VCaP (cell line): ENCODE measurements at regions not wholly inside any gene's neighbourhood (a gene's known extent, or its start where the extent isn't known, plus 50 kb on each side); places are given as distances from the start of the nearest gene placed in this dataset.

ENCODE experiments used
- H3K27ac ChIP-seq: fragments of 450-650 bp; 2 replicates; pipeline ENCODE4 v1.5.1; 2017
- CTCF ChIP-seq: fragments of 450-650 bp; conservative IDR thresholded peaks from 2 replicates; pipeline ENCODE4 v1.5.1; 2017; ENCODE audit warnings: mild to moderate bottlenecking, moderate library complexity

DNA sequence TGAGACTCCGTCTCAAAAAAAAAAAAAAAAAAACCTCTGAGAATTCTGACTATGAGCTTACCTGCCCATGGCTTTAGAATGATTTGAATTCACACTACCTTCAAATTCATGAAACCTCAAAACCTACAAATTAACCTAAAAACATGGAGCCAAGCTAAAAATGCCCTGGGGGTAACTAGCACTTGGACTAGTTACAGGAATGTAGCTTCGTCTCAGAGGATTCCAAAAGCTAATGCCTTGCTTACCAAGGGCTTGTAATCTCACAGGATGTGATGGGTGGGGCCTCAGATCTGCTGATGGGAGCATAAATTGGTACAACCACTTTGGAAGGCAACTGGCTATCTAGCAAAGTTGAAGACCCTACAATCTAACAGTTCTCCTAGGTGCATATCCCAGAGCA is 79.4 kb upstream of the SPRY1 start:
- H3K27ac ChIP-seq: no peak overlapping the region
- no peak for TF ChIP-seq CTCF

GRCh38 chr4:123319639-123320038 is 77.0 kb upstream of the SPRY1 start:
- no peak for TF ChIP-seq CTCF
- H3K27ac ChIP-seq: no peak overlapping the region

DNA sequence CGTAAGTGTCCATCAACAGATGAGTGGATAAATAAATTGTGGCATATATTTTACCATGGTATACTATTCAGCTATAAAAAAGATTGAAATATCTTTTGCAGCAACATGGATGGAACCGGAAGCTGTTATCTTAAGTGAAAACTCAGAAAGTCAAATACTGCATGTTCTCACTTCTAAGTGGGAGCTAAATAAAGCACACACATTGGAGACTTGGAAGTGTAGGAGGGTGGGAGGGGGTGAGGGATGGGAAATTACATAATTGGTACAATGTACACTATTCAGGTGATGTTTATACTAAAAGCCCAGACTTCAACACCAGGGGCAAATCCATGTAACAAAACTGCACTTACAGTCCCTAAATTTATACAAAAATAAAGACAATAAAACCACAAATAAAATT is 72.6 kb upstream of the SPRY1 start:
- no peak for TF ChIP-seq CTCF
- H3K27ac ChIP-seq: no peak overlapping the region

DNA sequence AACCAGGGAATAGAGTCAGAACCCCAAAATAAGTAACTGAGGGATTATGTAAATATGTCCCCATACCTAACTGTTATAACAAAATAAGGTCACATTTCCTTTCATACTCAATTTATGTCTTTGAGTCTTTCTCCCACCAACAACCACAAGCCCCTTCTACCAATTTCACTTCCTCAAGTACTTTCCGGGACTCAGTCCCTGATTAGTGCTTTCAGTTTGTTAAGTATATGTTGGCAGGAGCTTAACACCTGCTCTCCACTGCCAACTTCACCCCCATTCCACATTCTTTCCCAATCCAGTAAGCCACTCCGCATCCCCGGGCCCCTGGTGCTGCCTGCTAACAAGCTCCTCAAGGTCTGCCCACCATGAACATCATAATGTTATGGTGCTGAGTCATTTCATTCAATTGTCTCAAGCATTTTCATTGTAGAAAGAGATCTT is 71.3 kb upstream of the SPRY1 start:
- no peak for TF ChIP-seq CTCF
- H3K27ac ChIP-seq: no peak overlapping the region

DNA sequence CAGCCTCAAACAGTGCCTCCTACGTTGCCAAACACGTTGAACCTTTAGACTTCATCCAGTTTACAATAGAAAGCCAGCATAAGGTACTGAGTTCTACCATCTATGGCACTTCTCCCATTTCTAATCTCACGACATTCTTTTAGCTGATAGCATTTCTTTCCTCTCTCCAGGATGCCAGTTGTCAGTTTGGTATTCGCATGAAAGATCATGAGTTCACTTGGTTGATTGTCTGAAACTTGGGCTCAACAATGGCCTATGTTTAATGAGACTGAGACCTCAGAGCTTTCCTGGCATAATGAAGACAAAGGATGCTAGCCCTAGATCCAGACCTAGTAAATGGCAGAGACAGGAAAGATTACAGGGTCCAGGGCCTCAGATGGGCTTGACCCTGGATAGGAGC is 69.2 kb upstream of the SPRY1 start:
- no peak for TF ChIP-seq CTCF
- no peak overlapping the region for H3K27ac ChIP-seq

- no peak for TF ChIP-seq CTCF
- no peak overlapping the region for H3K27ac ChIP-seq
Measured at GRCh38 chr4:123327846-123328429, 68.7 kb upstream of the SPRY1 start.

DNA sequence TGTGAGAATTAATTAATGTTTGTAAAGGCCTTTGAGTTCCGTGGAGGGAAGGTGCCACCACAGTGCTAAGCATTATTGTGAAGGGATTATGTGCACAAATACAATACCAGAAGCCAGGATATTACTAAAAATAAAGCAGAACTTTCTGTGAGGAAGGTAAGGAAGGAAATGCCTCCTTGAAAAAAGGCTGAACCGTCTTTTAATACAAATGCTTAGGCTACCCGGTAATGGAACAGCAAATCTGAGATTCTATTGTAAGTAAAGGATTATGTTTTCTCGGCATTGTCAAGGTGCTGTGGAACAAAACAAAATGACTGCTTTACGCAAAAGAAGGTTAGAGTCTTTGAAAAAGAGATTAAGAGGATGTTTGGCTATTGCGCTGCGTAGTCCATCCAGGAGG is 57.9 kb upstream of the SPRY1 start:
- TF ChIP-seq CTCF: no peak
- no peak overlapping the region for H3K27ac ChIP-seq
